IMR-90 (cell line): ENCODE measurements at regions not wholly inside any gene's neighbourhood (a gene's known extent, or its start where the extent isn't known, plus 50 kb on each side); places are given as distances from the start of the nearest gene placed in this dataset.

Experiments
- BHLHE40 ChIP-seq: fragments of 150-350 bp; IDR thresholded peaks from 2 replicates; pipeline ENCODE4 v1.6.1; 2016; ENCODE audit warnings: mild to moderate bottlenecking, low read depth, low read length
- CTCF ChIP-seq: conservative IDR thresholded peaks from 2 replicates; pipeline ENCODE4 v1.5.1; 2012; ENCODE audit warnings: mild to moderate bottlenecking, low read depth, low read length, improper control_type of control experiment
- POLR2A ChIP-seq: IDR thresholded peaks from 2 replicates; pipeline ENCODE4 v1.6.1; 2012; ENCODE audit warnings: mild to moderate bottlenecking, low read depth, low read length
- RAD21 ChIP-seq: IDR thresholded peaks from 2 replicates; pipeline ENCODE4 v1.6.1; 2012; ENCODE audit warnings: low read length, improper control_type of control experiment
- RCOR1 ChIP-seq: IDR thresholded peaks from 2 replicates; pipeline ENCODE4 v1.6.1; 2012; ENCODE audit warnings: mild to moderate bottlenecking, low read length, improper control_type of control experiment; ENCODE audit not compliant: insufficient replicate concordance

GRCh38 chr20:19958219-19958618 lies 58.9 kb upstream of the NAA20 start:
- TF ChIP-seq CTCF (no peak), RAD21 (no peak), POLR2A (no peak), BHLHE40 (no peak), RCOR1 (no peak)
